Inflammatory macrophage treated with lipopolysaccharide for 4 hours (primary cell): ENCODE measurements at regions not wholly inside any gene's neighbourhood (a gene's known extent, or its start where the extent isn't known, plus 50 kb on each side); places are given as distances from the start of the nearest gene placed in this dataset.

Source experiments
- DNase-seq: peaks from one replicate; pipeline ENCODE4 v3.0.0-alpha.2; 2020

DNA sequence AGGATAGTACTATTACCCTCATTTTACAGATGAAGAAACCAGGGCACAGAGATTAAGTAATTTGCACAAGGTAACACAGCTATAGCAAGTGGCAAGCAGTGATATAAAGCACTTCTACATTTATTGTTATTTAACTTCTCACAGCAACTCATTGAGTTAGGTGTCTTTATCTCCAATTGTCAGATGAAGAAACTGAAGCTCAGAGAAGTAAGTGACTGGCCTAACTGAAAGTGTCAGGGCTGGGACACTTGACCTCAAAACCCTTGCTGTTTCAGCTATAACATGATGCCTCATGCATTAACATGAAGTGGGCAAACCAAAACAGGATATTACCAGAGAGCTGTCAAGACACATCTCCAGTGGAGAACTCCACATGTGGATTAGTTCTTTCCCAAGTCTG, 65.8 kb upstream of the LEKR1 start:
- DNase-seq: peak; percentile 54

DNA sequence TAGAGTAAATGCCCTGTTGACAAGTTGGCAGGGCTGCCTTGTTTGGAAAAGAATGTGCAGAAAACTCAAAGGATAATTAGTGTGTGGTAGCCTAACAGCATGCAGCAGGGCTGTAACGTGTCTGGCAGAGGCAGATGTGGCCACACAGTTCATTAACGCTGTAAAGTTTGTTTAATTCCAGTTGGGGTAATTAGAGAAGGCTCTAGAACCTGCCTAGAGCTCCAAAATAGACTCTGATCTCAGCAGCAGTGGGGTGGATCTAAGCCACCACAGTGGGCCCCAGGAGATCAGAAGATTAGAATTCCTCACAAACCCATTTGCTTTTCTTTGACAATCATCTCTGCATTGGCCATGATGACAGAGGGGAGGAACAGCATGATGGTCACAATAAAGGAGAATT, 65.1 kb upstream of the LEKR1 start:
- no peak for DNase-seq

DNA sequence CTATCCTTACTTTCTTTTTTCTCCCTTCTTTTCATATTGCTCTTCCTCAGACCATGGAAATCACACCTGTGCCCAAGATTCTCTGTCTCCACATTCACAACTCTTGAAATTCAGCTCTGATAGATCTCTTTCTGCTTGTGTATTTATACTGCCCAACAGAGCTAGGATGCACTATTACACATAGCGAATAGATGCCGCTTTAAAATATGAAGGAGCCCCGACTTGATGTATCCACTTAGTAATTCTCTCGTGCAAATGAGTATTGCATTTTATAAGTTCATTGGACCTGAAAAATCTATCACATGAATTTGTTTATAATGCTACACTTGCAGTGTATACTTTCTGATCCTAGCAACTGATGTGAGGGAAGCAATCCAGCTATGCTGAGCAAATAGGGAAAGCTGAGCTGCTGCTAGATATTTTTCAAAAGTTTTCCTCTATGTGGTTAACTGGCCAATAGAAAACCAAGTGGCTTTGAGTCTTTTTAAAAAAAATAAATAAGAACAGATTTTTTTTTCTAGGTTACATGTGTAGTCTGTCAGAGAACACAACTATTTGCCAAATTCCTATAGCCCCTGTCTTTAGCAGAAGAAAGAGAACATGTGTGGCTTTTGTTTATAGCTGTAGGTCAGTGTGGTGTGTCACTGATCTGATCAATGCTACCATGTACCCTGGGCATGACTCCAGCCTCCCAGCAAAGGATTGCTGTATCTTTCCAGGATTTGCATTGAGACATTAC, 64.3 kb upstream of the LEKR1 start:
- no peak for DNase-seq

DNA sequence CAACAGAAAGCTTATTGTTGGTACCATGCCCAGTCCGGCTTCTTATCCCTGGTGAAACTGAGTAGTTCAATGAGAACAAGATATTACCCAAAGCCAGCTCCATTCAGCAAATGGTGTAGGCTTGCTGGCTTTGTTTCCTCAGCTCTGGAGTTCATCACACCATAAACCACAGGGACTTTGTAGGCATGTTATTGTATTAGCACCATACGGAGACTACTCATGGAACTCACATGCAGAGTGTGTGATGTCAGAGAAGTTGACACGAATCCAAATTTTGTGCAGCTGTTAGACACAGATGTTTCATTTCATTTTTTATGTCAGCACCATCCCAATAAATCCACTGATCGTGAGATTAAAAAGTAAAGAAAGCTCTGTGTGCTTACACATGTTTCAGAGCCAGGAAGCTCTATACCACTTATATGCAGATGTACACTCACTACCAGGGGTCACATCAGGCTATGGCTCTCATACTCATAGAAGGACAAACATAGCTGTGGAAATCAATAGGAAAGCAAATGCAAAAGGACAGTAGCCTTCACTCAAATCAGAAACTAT, 63.4 kb upstream of the LEKR1 start:
- no peak for DNase-seq

DNA sequence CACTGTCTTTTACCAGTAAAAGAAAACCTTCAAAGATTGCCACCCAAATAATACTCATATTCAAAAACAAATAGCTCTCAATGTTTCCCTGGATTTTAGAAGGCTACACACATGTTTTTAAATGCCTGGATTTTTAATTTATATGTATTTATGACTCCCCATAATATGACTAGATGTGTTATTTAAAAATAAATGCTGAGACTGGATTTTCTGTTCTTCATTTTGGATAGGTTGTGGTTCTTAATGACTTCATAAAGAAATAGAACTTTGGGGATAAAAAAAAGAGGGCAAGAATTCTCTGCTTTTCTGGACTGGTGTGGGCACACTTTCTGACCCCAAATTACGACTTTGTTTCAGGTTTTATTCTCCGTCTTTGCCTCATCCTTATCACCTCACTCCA, 62.8 kb upstream of the LEKR1 start:
- no peak for DNase-seq

DNA sequence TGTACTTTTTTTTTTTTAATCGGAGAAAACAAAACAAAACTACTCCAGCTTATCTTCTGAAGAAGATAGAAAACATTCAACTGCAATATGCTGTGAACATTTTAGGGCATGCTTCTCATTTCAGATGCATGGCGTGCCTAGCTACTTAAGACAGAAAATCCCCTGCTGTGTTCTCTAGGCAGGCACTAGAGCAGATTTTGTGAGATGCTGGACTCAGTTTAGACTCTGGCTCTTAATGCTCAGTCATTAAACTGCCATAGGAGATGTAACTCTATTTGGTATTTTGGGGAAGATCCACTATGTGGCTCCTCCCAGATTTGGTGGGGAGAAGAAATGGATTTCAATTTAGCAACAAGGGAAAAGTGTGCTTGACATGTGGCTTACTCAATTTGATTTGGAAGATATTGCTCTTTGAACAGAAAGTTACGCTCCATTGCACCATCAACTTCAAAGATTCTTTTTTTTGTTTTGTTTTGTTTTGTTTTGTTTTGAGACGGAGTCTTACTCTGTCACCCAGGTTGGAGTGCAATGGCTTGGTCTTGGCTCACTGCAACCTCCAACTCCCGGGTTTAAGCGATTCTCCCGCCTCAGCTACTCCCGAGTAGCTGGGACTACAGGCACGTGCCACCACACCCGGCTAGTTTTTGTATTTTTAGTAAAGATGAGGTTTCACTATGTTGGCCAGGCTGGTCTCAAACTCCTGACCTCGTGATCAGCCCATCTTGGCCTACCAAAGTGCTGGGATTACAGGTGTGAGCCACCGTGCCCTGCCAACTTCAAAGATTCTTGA, 62.0 kb upstream of the LEKR1 start:
- no peak for DNase-seq

DNA sequence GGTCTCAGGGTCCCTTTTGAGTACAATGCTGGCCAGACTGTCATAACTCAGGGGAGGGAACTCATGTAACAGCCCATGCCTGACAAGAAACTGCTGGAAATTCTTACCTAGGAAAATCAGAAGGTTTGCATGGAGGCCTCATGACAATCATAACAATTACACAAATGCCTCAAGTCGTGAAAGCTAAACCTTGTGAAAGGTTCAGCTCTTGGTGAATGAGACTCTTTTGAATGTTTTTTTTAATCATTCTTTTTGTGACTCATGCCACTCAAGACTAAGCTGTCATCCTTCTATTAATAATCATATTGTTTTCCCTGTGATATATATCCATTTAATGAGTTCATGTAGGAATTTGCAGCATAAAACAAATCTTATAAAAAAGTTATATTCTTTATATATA, 61.4 kb upstream of the LEKR1 start:
- DNase-seq: peak; percentile 60

DNA sequence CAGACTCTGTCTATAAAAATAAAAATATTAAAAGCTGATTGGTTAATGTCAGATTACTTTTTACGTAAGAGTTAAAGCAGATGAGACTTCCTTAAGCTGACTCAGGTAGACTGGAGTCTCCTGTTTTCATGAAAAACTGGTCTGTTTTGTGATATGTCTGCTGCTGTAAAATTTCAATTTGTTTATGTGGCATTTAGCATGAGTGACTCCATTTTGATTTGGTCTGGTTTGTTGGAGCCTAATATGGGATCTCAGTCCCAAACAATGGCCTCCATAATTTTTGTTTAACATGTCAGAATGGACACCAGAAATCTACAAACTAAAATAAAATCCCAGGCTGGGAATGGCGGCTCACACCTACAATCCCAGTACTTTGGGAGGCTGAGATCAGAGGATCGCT, 57.8 kb upstream of the LEKR1 start:
- DNase-seq: no peak

DNA sequence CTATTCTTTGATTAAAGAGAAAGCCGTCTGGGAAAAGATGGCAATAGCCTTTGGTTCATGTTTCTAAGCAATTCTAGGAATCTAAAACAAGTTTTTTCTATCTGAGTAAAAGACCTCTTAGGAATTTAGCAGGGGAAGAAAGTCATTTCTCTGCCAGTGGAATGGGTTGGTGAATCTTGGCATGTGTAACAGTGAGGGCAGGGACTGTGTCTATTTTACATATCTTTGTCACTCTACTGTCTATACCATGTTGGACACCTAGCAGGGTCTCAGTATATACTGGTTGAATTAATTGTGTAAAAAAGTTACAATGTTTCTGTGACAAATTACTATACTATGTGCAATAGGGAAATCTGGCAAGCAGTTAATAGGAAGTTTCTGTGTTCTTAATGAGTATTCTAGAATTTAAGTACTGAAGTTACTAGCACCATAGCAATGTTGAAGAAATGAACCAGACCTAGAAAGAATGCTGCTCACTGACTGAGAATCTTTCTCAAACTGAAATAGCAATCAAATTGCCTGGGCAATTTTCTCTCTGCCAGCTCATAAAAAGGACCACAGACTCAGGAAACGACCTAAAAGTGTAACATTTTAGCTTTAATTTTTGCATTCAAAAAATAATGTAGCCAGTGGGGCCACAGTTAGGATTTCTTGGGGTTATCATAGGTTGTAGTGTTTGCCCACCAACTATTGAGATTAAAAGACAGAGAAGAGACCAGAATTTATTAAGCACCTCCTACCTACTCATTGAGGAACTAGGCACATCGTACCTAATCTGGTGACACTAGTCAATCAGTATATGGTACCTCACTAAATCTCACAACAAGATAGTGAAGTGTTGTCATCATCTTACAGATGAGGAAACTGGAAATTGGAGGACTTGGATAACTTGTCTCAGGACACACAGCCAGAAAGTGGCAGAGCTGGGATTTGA, 56.2 kb upstream of the LEKR1 start:
- no peak for DNase-seq

DNA sequence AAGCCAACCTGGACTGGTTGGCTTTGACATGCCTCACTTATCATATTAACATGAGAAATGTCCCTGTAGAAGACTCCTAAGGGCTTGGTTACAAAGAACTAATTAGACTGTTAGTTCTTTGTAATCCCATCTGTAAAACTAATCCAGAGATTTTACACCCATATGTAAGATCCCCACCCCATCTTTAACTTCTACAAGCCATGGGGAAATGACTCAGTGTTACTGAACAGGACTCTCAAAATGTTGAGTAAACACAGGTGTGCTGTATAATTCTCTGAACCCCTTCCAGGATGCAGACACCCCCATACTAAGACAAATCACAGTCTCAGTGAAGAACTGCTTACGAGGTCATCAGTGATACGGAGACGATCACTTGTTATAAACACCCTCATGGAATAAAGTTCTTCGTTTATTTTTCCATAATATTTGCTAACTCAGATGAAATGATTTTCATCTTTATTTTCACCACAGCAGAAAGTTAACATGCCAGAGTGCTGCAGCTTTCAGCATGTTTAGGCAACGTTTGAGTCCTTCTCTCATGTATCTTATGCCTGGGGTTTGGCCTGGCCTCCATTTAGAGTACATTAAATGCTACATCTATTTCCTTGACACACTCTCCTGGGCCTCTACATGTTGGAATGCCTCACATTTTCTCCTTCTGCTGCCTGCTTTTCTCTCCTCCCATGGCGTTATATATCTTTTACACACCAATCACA, 55.3 kb upstream of the LEKR1 start:
- DNase-seq: no peak

DNA sequence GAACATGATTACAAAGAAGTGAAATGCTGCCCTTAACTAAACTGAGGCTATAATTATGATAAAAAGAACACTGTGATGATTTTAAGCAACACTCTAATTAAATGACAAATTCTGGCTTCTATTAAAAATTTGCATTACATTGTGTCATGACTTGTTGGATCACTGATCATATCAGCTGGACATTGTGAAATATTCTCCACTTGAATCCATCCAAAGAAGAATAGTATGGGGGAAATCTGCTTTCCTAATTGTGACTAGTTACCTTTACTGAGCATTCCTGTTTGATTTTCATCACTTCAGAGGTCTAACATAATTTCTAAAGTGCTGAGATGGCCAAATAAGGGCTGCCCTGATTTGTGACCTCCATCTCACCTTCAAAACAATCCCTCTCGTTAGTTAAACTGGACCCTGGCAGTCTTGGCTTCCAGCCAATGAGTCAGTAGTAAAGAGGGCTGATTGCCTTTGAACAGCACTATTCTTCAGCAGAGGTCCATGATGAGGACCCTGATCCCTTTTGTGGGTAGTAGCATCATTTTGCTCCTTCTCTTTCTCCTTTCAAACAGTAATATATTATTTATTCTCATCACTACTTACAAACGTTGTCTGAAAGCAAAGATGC, 53.5 kb upstream of the LEKR1 start:
- DNase-seq: no peak

DNA sequence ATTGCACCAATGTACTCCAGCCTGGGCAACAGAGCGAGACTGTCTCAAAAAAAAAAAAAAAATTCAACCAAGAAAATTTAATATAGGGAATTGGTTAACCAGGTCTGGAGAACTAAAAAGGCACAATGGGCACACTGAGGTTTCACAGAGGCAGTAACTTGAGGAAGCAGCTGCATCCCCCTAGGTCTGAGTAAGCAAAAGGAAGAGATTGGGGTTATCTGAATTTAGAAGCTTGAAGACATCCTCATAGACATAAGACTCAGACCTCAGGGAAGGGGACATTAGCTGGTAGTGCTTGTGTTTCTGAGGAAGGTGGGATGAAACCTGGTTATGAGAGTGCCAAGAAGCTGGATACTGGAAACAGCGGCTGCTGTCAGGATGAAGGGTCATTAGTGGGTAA, 50.1 kb upstream of the LEKR1 start:
- DNase-seq: no peak
